ENCODE measurements at regions not wholly inside any gene's neighbourhood (a gene's known extent, or its start where the extent isn't known, plus 50 kb on each side); places are given as distances from the start of the nearest gene placed in this dataset.

- TF ChIP-seq MAFG (tag; conservative IDR thresholded peaks at IDR 0.05) = peak; percentile 61
- no peak for TF ChIP-seq SIN3A (IDR thresholded peaks at IDR 0.05; ENCODE audit: borderline replicate concordance in 2 of 2, control insufficient read depth in 1 of 2, low read depth in 2 of 2, low read length in 2 of 2)
- TF ChIP-seq MTF1 (CRISPR knock-in tag; IDR thresholded peaks at IDR 0.05; ENCODE audit: borderline replicate concordance) = no peak
- TF ChIP-seq ZNF146 (CRISPR knock-in tag; IDR thresholded peaks at IDR 0.05; ENCODE audit: unreplicated experiment) = no peak
- TF ChIP-seq ID3 (CRISPR knock-in tag; IDR thresholded peaks at IDR 0.05) = no peak
- no peak for TF ChIP-seq ID3 (tag; IDR thresholded peaks at IDR 0.05)
- TF ChIP-seq CBFB (CRISPR knock-in tag; IDR thresholded peaks at IDR 0.05) = no peak
These were observed 120.1 kb upstream of the ACO1 start (continued) for GRCh38 chr9:32264170-32264864.

GRCh38 chr9:32265037-32265436 is 119.4 kb upstream of the ACO1 start:
- no peak overlapping the region for H3K9ac ChIP-seq (ENCODE audit: insufficient read depth in 1 of 2, low read depth in 2 of 2, low read length in 2 of 2)
- DNase-seq (ENCODE audit: extremely low read depth in 1 of 4, low spot score in 3 of 4) (no peak), FAIRE-seq (no peak), ATAC-seq (no peak)
- no peaks in the 10 kb centered on the region for H3K79me2 ChIP-seq (ENCODE audit: control insufficient read depth, insufficient read depth, low read length)
- H3K9me1 ChIP-seq (ENCODE audit: control insufficient read depth, insufficient read depth, low read length) = no peaks in the 10 kb centered on the region
- no peak overlapping the region for H2AFZ ChIP-seq (ENCODE audit: low read depth, low read length)
- CTCF ChIA-PET (ENCODE audit: low intra/inter-chr PET ratio) = no interaction called here
- 0% methylated on average over 3 of the region's 3 CpGs for WGBS (ENCODE audit: insufficient coverage, low coverage, missing lambda C conversion rate)
- in situ Hi-C loops (cut with MboI) = no loop called here
- no peaks in the 10 kb centered on the region for H4K20me1 ChIP-seq (replicated peaks; ENCODE audit: control insufficient read depth, insufficient read depth, low read length)
- H3K27me3 ChIP-seq (ENCODE audit: control insufficient read depth in 2 of 2, insufficient read depth in 2 of 2, low read length in 2 of 2) = no peaks in the 10 kb centered on the region
- H3K27ac ChIP-seq (ENCODE audit: extremely low read depth, low read depth, low read length) = no peak overlapping the region
- no TSS peak for BruUV-seq (replicated peaks)
- H3K4me3 ChIP-seq = no peak overlapping the region
- POLR2A ChIA-PET = interaction anchor here (0.5 kb wide), 1 partner anchor 8 kb away, joined by 6 read pairs; no protein-coding TSS in a partner anchor
- H3K4me1 ChIP-seq (replicated peaks in 1 of 2; ENCODE audit: control insufficient read depth in 2 of 2, insufficient read depth in 2 of 2, low read length in 2 of 2) = no peaks in the 10 kb centered on the region
- no peak overlapping the region for H3K4me2 ChIP-seq (ENCODE audit: insufficient read depth, low read length)
- H3K9me3 ChIP-seq (replicated peaks; ENCODE audit: control insufficient read depth, insufficient read depth, low read depth, low read length) = no peaks in the 10 kb centered on the region
- no peaks in the 10 kb centered on the region for H3K36me3 ChIP-seq (ENCODE audit: control insufficient read depth, insufficient read depth, low read length)
- intact Hi-C loops (cut with micrococcal nuclease) = no loop called here
- TF ChIP-seq ZNF655 (CRISPR knock-in tag; IDR thresholded peaks at IDR 0.05) (no peak), ZBTB34 (CRISPR knock-in tag; IDR thresholded peaks at IDR 0.05) (no peak), CBFB (CRISPR knock-in tag; IDR thresholded peaks at IDR 0.05) (no peak), CEBPZ (IDR thresholded peaks at IDR 0.05; ENCODE audit: borderline replicate concordance, low read depth, low read length) (no peak), CREB5 (CRISPR knock-in tag; IDR thresholded peaks at IDR 0.05) (no peak)

Data from K562 (cell line).